CD4-positive, alpha-beta T cell treated with Interleukin-6 at 100 ng/mL for 8 hours (primary cell): ENCODE measurements at regions not wholly inside any gene's neighbourhood (a gene's known extent, or its start where the extent isn't known, plus 50 kb on each side); places are given as distances from the start of the nearest gene placed in this dataset.
"Not testable (repeated sequence)": the region's sequence is repeated elsewhere in the genome, so short reads cannot be mapped to it uniquely, and the experiment has no call there.

Experiments
- DNase-seq: peaks from one replicate; pipeline ENCODE4 v3.0.0-alpha.2; 2020; ENCODE audit warnings: mixed read lengths, low spot score

DNA sequence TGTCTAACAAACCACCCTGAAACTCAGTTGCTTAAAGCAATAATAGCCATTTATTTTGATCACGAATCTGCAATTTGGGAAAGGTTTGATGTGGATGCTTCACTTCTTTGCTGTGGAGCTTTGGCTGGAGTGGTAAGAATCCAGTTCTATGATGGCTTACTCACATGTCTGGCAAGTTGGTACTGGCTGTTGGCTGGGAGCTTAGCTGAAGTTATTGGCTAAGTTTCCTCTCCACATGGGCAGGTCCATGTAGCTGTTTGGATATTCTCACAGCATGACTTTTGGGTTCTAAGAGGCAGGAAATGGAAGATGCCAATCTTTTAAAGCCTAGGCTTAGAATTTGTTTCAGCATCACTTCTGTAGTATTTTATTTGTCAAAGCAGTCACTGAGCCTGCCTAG, 277.6 kb upstream of the NRP1 start:
- no peak for DNase-seq

DNA sequence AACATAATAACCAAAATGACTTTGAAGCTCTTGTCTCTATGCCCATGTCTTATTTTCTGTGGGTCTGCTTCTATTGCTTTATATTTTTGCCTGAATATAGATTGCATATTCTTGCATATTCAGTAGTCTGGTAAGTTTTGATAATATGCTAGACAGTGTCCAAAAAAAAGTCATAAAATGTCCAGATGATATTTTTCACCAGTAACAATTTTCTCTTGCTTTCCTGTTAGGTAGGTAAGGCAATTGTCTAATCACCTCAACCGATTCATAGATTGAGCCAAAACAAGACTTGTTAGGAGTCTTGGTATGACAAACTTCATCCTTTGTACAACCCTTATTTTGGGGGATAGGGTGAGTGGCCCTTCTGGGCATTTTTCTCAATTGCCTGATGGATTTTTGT, 277.0 kb upstream of the NRP1 start:
- no peak for DNase-seq

DNA sequence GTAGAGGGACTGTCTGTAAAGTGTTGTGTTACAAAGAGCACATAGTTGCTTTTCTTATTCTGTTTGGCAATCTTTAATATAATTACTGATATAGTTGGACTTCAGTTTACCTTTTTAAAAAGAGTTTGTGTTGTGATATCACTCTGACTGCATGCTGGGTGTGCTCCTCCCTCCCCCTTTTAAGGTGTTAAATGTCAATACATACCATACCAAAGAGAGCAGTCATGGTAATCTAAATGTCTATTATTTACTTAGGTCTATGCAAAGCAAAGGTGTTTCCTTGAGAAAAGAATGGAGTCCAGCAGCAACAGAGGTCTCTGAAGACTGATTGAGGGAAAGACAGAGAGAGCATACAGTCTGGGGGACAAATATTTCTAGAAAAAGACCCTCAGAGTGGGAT, 275.1 kb upstream of the NRP1 start:
- no peak for DNase-seq

DNA sequence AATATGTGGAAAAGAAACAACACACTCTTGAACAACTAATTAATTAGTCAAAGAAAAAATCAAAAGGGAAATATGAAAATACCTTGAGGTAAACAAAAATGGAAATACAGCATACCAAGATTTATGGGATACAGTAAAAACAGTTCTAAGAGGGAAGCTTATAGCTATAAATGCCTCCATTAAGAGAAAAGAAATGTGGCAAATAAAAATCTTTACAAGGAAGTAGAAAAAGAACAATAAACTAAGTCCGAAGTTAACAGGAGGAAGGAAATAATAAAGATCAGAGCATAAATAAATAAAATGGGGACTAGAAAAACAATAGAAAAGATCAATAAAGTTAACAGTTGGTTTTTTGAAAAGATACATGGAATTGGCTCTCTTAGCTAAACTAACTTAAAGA, 267.8 kb upstream of the NRP1 start:
- no peak for DNase-seq

DNA sequence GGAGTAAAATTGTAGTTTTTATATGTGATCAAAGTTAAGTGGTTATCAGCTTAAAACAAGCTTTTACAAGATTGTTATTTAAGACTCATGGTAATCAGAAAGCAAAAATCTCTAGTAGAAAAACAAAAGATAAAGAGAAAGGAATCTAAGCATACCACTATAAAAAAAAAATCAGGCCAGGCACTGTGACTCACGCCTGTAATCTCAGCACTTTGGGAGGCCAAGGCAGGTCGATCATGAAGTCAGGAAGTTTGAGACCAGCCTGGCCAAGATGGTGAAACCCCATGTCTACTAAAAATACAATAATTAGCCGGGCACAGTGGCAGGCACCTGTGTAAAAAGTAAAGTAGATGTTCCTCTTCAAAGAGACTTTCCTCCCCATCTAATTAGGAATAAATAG, 265.9 kb upstream of the NRP1 start:
- no peak for DNase-seq

DNA sequence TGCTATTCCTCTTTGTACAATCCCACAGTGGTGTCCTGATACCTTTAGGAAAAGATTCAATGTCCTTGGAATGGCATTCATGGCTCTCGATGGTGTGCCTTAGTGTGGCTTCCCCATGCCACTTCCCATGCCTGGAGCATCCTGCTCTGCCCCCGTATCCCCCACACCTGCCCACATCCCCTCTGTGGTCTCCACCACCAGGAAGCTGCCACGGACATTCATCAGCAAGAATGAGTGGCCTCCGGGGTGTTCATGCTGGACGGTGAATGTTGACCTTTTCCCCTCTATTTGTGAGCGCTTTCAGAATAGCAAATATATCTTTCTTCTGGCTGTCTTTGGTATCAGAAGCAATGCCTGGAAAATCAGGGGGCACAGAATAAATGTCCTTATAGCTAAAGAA, 262.0 kb upstream of the NRP1 start:
- DNase-seq: no peak

DNA sequence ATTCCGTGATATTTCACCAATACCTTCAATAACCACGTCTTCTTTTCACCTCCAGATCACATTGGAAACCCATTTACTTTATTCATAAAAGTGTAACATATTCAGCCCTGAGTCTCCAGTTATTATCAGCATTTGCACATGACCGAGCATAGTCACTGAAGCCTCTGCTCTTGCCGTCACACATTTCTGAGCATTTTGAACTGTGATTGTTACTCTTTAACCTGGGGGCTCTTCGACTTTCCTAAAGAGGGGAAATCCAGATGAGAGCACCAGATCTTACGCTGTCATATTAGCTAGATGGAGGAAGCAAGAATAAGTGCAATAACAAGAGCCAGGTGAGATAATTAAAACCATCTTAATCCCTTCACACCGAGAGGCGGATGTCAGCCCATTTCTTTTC, 260.0 kb upstream of the NRP1 start:
- no peak for DNase-seq

DNA sequence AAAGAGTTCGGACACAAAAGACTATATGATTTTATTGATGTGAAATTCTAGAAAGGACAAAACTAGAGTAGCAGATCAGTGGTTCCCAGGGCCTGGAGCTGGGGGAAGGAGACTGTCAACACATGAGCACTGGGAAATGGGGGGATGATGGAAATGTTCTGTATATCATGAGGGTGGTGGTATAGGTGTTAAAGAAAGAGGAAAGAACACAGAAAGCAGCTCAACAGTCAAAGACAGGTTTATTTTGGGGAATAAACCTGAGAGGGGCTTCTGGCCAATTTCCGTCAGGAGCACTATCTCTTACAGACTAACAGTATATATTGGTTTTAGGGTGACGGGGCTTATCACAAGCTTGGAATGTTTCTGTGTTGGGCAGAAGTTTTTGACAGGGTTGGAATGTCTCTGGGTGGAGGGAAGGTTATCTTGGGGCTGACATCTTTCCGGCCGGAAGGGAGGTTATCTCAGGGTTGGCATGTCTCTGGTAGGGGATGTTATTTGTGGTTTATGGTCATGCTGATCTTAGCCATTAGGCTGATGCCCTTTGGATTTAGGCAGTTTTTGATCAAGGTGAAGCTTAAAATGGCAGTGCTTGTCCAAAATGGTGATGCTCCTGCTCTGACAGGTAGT, 254.6 kb upstream of the NRP1 start:
- DNase-seq: no peak

DNA sequence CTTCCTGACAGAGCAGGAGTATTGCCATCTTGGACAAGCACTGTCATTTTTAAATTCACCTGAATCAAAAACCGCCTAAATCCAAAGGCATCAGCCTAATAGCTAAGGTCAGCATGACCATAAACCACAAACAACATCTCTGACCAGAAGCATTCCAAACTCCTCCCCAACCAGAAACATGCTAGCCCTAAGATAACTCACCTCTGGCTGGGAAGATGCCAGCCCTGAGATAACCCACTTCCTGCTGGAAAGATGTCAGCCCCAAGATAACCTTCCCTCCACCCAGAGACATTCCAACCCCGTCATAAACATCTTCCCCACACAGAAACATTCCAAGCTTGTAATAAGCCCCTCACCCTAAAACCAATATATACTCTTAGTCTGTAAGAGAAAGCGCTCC, 250.1 kb upstream of the NRP1 start:
- DNase-seq: not testable (repeated sequence)

DNA sequence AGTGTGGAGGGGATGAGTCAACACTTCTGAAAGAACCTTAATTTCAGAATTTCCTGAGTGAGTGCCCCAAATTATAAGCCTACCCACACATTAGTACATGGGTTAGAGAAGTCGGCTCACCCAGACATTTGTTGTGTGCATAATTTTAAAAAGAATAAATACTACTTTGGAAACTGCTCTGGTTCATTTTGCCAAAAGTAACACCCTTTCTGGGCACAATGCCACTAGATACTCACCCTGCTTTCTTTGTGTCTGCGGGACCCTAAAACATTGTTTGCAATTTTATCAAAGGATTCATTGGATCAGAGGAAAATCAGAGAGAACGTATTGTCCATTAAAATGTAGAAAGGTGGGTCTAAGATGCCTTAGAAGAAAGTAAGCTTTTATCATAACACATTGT, 245.5 kb upstream of the NRP1 start:
- no peak for DNase-seq

DNA sequence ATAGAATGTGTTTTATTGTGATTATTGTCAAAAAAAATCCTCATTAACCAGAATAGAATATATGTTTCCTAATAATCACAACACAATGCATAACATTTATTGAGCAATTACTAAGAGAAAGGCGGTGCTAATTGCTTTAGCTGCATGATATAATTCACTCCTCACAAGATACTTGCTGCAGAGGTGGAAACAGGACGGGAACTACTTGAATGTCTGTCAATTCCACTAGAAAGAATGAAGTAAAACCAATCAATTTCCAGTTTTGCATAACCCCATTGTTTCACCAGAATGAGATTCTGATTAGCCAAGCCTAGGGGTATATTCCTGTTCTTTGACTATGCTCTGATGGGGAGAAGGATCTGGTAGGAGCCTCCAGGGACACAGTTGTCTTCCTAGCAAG, 239.1 kb upstream of the NRP1 start:
- no peak for DNase-seq

DNA sequence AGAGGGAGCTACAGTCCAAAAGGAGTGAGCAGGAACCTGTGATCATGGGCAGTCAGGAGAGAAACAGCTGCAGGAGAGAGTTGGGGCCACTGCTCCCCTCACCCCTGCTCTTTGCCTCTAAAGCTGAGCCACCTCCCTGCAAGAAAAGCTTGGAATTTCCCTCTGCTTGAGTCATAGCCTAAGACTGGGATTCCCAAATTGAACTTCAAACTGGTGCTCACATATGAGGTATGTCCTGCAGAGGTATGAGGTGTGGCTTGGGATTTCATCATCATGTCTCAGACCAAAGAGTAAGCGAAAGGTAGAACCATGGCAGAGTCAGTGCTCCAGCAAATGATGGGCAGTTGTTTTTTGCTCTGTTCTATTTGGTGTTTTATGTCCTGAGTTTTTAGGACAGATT, 237.1 kb upstream of the NRP1 start:
- DNase-seq: no peak

DNA sequence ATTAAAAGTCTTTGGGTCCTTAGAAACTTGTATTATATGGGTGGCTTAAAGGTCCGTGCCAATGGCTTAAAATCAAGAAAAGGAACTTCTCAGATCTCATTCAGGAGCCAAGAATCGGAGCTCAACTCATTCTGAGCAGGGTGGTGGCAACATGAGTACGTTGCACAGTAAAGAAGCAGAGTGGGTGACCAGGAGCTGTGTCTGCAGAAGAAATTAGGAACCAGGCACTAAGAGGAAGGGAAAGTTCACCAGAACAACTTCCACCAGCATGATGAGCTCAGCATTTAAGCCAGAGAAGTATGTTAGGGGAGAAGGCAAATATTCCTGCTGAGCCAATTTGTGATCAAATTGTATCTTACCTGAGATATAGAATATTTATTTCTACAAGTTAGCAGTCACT, 236.0 kb upstream of the NRP1 start:
- no peak for DNase-seq

DNA sequence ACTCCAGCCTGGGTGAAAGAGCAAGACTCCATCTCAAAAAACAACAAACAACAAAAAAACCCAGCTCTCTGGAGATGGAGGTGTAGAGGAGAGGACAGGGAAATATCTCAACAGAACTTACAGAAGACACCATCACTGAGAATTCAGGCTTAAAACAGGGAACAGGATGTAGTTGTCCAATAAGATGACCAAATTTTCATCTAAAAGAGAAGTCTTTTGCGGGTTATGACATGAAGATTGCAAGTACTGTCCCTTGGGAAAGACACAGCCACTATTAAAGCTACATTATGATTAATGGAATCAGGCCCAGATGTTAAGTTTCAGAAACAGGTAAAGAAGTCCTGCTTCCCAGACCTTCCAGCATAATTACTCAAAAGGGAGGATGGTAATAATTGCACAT, 235.2 kb upstream of the NRP1 start:
- no peak for DNase-seq

DNA sequence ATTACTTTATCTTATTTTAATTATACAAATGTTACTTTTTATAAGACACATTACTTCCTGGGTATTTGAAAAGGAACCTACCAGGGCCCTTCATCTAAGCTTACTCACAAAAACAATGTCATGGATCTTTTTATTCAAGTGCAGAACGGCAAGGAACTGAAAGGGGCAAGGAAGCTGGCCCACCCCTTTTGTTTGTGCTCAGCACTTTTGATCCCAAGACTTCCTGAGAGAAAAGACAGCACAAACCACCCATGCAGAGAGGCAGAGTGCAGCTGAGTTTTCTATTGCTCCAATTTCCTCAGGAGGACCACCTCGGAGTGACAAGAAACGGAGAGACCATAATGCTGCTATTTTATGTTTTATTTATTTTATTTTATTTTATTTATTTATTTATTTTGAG, 232.0 kb upstream of the NRP1 start:
- no peak for DNase-seq

DNA sequence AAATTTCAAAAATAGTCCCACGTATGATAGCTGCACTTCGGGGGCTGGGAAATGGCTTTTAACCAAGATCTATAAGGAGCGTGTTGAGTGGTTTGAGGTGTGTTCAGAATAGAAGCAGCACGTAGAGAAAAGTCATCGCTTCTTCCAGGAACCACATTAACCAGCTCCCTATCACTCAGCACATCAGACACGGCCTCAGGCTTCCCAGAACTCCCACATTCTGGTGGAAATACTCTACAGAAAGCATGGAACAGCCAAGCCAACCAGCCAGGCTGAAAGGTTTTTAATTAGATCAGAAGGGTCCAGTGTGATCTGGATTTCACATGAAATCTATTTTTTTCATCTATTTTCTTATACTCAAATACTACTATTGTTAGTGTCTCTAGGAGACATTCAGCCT, 231.5 kb upstream of the NRP1 start:
- no peak for DNase-seq

DNA sequence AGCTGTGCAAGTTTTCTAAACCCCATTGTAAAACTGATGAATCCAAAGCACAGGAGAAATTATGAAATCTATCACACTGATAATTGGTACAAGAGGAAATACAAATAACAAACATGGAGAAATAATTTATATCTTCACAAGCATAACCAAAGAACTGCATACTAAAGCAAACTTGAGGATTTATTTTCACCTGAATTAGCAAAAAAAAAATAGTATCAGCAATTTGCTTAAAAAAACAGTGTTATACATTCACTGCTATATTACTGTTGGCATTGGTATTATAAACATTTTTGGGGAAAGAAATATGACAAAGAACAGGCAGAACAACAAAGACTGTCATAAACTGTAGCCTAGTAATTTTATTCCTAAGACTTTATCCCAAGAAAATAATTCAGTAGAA, 230.8 kb upstream of the NRP1 start:
- no peak for DNase-seq

DNA sequence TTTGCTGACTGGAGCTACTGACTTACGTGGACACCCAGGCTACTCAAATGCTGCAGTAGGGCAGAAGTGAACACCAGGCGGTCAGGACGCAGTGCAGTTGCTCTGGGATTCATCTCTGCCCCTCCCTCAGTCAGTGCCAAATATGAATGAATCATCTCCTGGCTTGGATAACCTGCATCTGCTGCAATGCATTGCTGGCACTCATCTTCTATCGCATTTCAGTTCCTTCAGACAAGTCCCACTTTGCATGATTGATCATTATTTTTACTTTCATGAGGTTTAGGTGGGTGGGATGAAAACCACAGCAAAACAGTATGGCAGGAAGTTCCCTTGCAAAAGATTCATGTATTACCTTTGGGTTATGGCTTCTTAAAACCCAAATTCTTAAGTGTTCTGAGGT, 224.6 kb upstream of the NRP1 start:
- no peak for DNase-seq

DNA sequence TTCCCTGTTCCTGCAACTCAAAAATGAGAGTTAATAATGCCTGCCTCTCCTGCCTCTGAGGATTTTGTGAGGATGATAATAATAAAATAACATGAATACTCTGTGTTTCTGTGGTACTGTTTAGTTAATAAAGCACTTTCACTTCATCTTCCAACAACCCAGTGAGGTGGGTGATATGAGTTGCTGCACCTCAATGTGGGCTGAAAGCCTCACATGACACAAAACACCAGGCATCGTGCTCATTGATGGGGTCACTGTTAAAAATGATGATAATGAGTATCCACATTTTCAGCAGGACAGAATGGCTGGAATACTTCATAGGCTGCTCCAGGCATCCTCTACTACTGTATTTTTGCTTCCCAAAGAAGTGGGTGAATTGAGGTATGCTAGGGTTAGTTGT, 222.8 kb upstream of the NRP1 start:
- DNase-seq: no peak

DNA sequence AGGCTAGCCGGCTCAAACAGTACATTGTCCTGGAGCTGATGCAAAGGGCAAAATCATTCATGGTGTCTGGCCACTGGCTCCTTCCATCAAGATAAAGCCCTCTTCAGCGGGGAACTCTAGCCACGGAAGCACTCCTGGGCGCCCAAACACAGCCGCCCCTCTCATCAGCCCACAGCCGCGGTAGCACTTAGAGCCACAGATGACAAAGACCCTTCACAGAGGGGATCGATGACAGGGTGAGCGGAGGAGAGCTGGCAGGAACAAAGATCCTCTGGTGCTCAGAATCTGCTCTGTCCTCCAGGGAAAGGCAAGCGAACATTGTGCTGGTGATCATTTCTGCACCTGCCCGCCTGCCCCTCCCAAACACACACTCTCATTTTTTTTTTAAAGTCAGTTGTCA, 222.2 kb upstream of the NRP1 start:
- DNase-seq: no peak

DNA sequence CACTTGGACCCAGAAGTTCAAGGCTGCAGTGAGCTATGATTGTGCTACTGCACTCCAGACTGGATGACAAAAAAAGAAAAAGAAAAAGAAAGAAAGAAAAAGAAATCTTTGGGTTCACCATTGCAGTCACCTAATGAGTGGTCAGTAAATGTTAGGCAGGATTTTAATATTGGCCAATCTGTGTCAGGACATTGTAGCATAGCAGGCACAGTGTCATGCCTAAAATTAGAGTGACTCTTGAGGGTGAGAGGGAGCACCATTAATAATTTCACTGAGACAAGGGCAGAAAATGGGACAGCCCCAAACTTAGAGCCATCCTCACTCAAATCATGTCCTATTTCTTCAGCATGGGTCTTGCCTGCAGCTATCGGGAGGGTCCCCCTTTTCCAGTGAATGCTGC, 221.6 kb upstream of the NRP1 start:
- no peak for DNase-seq

DNA sequence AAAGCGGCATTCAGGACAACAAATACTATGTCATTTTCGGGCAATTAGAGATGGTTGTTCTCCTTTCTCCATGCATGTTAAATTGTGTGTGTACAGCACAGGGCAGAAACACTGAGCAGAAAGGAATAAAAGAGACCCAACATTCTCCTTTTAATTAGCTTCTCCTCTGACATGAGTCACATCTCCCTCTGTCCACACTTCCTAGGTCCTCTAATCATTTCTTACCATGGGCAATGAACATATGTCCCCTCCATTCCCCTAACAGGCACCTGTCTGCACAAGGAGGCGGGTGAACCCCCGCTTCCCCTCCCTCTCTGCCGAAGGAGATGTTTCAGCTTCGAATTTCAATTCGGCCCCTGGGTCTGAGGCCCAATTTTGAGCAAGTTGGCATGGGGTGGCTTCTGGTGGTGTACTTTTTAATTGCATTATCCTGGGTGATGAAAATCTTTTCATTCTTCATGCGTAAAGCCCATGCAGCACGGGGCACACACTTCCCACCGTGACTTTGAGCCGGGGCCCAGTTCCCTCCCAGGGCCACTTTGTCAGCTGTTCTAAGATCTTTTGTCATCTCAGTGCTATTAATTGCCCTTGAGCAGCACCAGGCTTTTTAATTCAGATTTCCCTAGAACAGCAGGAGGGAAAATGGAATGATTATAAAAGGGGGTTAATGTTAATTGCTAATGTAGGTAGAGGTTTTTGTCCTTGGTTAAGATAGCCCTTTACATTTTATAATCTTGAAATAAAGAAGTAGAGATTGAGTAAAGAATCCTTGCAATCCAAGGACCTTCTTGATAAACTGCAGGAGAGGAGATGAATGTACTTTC, 219.5 kb upstream of the NRP1 start:
- DNase-seq: no peak

DNA sequence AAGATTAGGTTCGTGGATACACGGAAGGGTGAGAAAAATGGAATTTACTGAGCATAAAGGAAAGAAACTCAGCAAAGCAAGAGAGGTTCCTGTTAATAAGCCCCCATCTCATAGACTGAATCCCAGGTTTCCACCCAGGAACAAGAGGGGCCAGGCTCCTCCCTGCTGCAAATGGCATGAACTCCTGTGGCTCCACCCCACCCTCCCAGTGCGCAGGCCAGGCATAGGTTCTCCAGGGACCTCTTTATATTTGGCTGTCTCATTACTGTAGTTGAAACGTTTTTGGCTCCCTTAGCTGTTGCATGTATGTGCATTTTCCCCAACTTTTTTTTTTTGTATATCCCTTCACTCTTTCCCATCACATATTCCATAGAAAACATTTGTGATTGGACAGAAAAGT, 217.8 kb upstream of the NRP1 start:
- no peak for DNase-seq

DNA sequence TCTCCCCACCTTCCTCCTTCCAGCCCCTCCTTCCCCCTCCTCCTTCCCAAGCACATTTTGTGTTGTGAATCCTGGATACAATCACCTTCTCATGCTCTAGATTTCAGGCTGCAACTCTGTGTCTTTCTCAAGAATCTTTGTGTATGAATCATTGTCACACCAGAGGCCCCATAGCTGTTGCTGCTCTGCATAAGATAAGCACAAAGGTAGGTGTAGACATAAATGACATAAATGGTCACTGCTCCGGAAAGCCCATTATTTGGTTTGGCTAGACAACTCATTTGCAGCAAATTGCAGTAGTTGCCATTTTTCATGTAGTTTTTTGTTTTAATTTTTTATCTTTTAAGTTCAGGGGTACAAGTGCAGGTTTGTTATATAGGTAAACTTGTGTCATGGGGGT, 216.3 kb upstream of the NRP1 start:
- no peak for DNase-seq
